Psoas muscle (tissue), 7 donors: ENCODE measurements at regions not wholly inside any gene's neighbourhood (a gene's known extent, or its start where the extent isn't known, plus 50 kb on each side); places are given as distances from the start of the nearest gene placed in this dataset.
"Not testable (repeated sequence)": the region's sequence is repeated elsewhere in the genome, so short reads cannot be mapped to it uniquely, and the experiment has no call there.

Source experiments
- ATAC-seq, 4 donors: fragments of 200-7000 bp; cut with Tn5 transposase; one replicate each; pipeline ENCODE4 v1.9.1; 2020; ENCODE audit warnings: moderate library complexity in 3 of 4, mild to moderate bottlenecking in 2 of 4
- DNase-seq, 2 donors: peaks; one replicate each; pipeline ENCODE4 v3.0.0-alpha.2; 2020
- H3K27ac ChIP-seq: fragments of 200-600 bp; one replicate; pipeline ENCODE4 v1.8.0; 2022
- H3K27me3 ChIP-seq, 3 donors: fragments of 200-600 bp in 1 of 3; one replicate each; pipeline versions ENCODE4 v1.6.1 to v1.8.0; 2013 to 2022; ENCODE audit warnings: low read length in 2 of 3, mild to moderate bottlenecking in 2 of 3, moderate library complexity in 1 of 3; ENCODE audit not compliant: insufficient read depth in 3 of 3
- H3K36me3 ChIP-seq, 2 donors: fragments of 200-600 bp in 1 of 2; one replicate each; pipeline versions ENCODE4 v1.6.1 to v1.8.0; 2013 to 2022; ENCODE audit warnings: low read depth in 1 of 2, mild to moderate bottlenecking in 1 of 2, moderate library complexity in 1 of 2; ENCODE audit not compliant: insufficient read depth in 1 of 2
- H3K4me1 ChIP-seq: fragments of 200-600 bp; one replicate; pipeline ENCODE4 v1.8.0; 2022
- H3K4me3 ChIP-seq: fragments of 200-600 bp; one replicate; pipeline ENCODE4 v1.8.0; 2022; ENCODE audit warnings: mild to moderate bottlenecking
- H3K9me3 ChIP-seq: fragments of 200-600 bp; one replicate; pipeline ENCODE4 v1.8.0; 2022
- CTCF ChIP-seq: fragments of 200-600 bp; IDR thresholded peaks from one replicate; pipeline ENCODE4 v1.8.0; 2022; ENCODE audit warnings: antibody characterized with exemption
- WGBS, 3 donors: extraction: QIAGEN DNeasy Blood & Tissue Kit; methylation state at CpG; one replicate each; pipeline versions ENCODE4 v1.1.6 to v1.1.7; 2013; 5-methylcytosine and 5-hydroxymethylcytosine counted together
- intact Hi-C, 2 donors: fragments of 100-400 bp; cut with DNase I; formaldehyde crosslinking; loops; one replicate each; pipeline versions ENCODE4 v1.11.0 to v1.14.2; 2022
- donor health status: healthy with polysubstance abuse.
- donor health status: DM: no; HTN: no; CAD: no; lungs with moderate emphysema.
- donor health status: Bipolar disorder and iron deficiency.
- donor health status: healthy.
- donor health status: DM: yes; HTN: yes; CAD: no.
- donor health status: DM: no; HTN: no; CAD: no.
- donor health status: DM: yes; HTN: yes; CAD: no.

GRCh38 chr1:147103416-147104155, 68.7 kb downstream of the PRKAB2 start:
- ATAC-seq, DNase-seq, H3K27me3 ChIP-seq, H3K27ac ChIP-seq, H3K36me3 ChIP-seq, H3K9me3 ChIP-seq, H3K4me3 ChIP-seq, intact Hi-C loops, H3K4me1 ChIP-seq: not testable (repeated sequence)
- WGBS, 3 donors: 59 to 63% (median 59%) methylated on average over 5 of the region's 5 CpGs

- intact Hi-C loops: no loop called here
- no peaks in the 10 kb centered on the region for H3K27me3 ChIP-seq
- no peak overlapping the region for H3K4me3 ChIP-seq
- 66 to 81% (median 77%) methylated on average over 6 of the region's 6 CpGs for WGBS, 3 donors
- DNase-seq (no peak), ATAC-seq (no peak)
- H3K36me3 ChIP-seq: no peaks in the 10 kb centered on the region
- no peak overlapping the region for H3K27ac ChIP-seq
- H3K4me1 ChIP-seq: no peaks in the 10 kb centered on the region
- no peaks in the 10 kb centered on the region for H3K9me3 ChIP-seq
- no peak for TF ChIP-seq CTCF
Observed at GRCh38 chr1:147099192-147099591, 73.1 kb downstream of the PRKAB2 start.

- DNase-seq, H3K4me3 ChIP-seq, H3K27ac ChIP-seq: not testable (repeated sequence)
Observed at GRCh38 chr1:147098338-147098973, 73.8 kb downstream of the PRKAB2 start.

GRCh38 chr1:147095691-147096090, 76.6 kb downstream of the PRKAB2 start:
- TF ChIP-seq CTCF: no peak
- no peak for DNase-seq
- intact Hi-C loops: no loop called here
- Histone ChIP-seq H3K9me3 (no peaks in the 10 kb centered on the region), H3K4me1 (no peaks in the 10 kb centered on the region), H3K4me3 (no peak overlapping the region), H3K36me3 (no peaks in the 10 kb centered on the region), H3K27ac (no peak overlapping the region), H3K27me3 (peaks cover 0 to 2% (median 0%) of the 10 kb centered on the region in 3 donors)
- no peak for ATAC-seq
- 84 to 87% (median 86%) methylated on average over 4 of the region's 4 CpGs for WGBS, 3 donors

More at GRCh38 chr1:147098338-147098973, 73.8 kb downstream of the PRKAB2 start:
- 69 to 74% (median 70%) methylated on average over 11 of the region's 11 CpGs for WGBS, 3 donors
- ATAC-seq, H3K27me3 ChIP-seq, H3K9me3 ChIP-seq, H3K36me3 ChIP-seq, H3K4me1 ChIP-seq, intact Hi-C loops: not testable (repeated sequence)

- no peaks in the 10 kb centered on the region for H3K36me3 ChIP-seq
- no peak for TF ChIP-seq CTCF
- H3K4me3 ChIP-seq: no peak overlapping the region
- intact Hi-C loops: no loop called here
- no peak for DNase-seq
- H3K27me3 ChIP-seq: peaks cover 2 to 12% (median 3%) of the 10 kb centered on the region in 3 donors
- no peaks in the 10 kb centered on the region for H3K4me1 ChIP-seq
- ATAC-seq: no peak
- peaks cover 9% of the 10 kb centered on the region for H3K9me3 ChIP-seq
- H3K27ac ChIP-seq: no peak overlapping the region
- WGBS, 3 donors: 84 to 93% (median 85%) methylated on average over 2 of the region's 2 CpGs
Observed at GRCh38 chr1:147091801-147092200, 80.5 kb downstream of the PRKAB2 start.
